NCI-H2196 treated with DMSO at 0.1 percent for 48 hours (cell line): ENCODE measurements at regions not wholly inside any gene's neighbourhood (a gene's known extent, or its start where the extent isn't known, plus 50 kb on each side); places are given as distances from the start of the nearest gene placed in this dataset.

ENCODE experiments used
- DNase-seq: peaks from one replicate; lab custom pipeline; 2025; ENCODE audit not compliant: unreplicated experiment; lab: John Stamatoyannopoulos, UW

- no peak for DNase-seq
Measured at GRCh38 chr13:74889321-74889720, 592.6 kb downstream of the TBC1D4 start.

GRCh38 chr13:74886502-74886901 is 595.5 kb downstream of the TBC1D4 start:
- DNase-seq = no peak

DNA sequence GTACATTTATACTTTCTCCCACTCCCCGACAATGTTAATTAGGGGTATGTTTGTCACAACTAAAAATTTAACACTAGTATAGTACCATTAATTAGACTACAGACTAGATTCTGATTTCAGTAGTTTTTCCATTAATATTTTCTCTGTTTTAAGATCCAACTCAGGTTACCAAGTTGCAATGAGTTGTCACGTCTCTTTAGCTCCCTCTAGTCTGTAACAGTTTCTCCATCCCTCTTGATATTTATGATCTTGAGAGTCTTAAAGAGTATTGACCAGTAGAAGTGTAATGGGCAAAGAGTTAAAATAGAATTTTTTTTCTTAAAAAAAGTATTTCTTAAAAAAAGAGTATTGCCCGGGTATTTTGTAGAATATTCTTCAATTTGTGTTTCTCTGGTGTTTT is 598.1 kb downstream of the TBC1D4 start:
- DNase-seq = no peak

DNA sequence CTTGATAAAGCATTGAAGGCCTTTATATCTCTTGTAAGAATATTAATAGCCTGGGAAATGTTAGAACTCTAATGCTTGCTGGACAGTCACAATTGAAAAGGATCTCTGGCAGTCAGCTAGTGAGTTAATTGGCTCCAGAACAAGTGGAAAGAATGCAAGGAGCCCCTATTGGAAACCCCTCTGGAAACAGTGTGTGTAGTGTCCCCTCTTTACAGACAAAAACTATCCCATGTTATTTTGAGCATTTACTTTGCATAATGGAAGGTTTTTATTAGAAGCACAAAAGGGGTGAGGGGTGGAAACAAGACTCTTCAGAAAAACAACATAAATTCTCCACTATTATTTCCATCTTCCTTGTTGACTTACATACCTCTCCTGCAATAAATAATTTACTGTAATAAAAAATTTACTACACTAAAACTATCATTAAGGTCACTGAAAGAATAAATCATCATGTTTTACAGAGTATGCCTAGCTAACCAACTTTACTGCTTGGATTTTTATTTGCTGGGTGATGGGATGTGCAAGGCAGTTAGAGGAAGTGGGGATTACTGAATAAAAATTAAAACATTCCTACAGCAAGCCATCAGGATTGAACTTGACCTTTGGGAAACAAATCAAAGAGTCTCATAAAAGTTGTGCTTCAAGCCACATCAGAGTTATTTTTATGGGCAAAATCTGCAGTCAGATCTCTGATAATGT is 610.4 kb downstream of the TBC1D4 start:
- no peak for DNase-seq

- no peak for DNase-seq
Measured at GRCh38 chr13:74870865-74871264, 611.1 kb downstream of the TBC1D4 start.

DNA sequence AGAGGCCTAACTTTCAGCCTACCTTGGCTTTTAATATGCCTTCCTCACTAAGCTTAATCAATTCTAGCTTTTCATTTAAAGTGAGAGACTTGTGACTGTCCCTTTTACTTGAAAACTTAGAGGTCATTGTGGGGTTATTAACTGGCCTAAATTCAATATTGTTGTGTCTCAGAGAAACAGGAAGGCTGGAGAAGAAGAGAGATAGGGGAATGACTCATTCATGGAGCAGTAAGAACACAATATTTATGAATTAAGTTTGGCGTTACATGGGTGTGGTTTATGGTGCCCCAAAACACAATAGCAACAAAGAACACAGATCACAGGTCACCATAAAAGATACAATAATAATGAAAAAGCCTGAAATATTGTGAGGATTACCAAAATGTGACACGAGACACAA is 612.1 kb downstream of the TBC1D4 start:
- no peak for DNase-seq

DNA sequence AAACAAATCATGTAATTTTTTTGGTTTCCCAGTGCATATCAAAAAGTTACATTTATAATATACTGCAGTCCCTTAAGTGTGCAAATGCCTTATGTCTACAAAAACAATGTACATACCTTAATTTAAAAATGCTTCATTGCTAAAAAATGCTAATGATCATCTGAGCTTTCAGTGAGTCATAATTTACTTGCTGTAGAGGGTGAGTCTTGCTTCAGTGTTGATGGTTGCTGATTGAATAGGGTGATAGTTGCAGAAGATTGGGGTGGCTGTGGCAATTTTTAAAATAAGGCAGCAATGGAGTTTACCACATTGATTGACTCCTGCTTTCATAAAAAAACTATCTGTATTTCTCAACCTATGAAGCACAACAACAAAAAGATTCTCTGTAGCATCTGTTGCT is 613.9 kb downstream of the TBC1D4 start:
- DNase-seq = no peak

GRCh38 chr13:74867460-74867859 is 614.5 kb downstream of the TBC1D4 start:
- DNase-seq = no peak

- no peak for DNase-seq
Measured at GRCh38 chr13:74866101-74866500, 615.9 kb downstream of the TBC1D4 start.

- DNase-seq = no peak
Measured at GRCh38 chr13:74865656-74866055, 616.3 kb downstream of the TBC1D4 start.

DNA sequence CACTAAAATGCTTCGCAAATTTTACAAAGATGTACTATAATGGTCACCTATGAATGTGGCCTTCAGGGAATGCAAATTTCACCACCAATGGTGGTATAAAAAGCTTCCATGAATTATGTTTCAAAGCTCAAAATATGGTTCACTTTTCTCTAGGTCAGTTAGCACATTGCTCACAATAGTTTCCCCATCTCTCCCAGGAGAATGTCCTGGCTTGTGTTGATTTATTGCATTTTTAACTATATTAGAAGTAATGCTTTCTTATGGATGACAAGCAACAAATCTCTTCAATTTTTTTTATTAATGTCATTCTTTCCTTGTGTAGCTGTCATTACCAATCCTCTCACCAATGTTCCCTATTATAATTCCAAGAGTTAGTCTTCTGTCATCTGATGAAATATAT is 621.2 kb downstream of the TBC1D4 start:
- no peak for DNase-seq

DNA sequence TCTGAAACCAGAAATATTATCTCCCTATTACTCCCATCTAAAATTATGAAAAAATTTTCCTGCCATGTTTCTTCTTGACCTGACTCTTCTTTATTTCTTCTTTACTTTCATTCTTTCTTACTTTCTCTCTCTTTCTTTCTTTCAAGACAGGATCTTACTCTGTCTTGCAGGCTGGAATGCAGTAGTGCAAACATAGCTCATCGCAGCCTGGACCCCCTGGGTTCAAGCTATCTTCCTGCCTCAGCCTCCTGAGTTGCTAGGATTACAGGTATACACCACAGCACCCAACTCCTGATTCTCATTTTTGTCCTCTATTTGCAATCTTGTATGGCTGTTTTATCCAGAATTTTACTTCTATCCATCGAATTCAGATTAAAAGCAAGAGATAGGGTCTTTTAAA is 631.1 kb downstream of the TBC1D4 start:
- DNase-seq = no peak

DNA sequence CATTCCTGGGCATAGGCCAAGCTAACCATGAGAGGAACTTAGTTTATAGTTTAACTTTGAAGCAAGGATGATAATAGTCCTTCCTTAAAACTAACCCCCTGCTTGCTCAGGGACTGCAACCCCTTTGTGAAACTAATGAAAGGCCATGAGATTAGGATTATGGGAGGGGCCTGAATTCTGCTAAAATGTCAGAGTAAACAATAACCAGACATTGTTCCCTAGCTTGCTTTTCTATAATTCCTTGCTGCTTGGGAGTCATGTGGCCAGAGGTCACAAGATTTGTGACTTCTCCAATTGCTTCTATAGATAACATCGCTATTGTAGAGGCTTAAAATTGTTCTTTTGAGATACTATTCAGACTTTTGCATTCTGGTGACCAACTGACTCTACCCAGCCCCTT is 634.0 kb downstream of the TBC1D4 start:
- DNase-seq = no peak

DNA sequence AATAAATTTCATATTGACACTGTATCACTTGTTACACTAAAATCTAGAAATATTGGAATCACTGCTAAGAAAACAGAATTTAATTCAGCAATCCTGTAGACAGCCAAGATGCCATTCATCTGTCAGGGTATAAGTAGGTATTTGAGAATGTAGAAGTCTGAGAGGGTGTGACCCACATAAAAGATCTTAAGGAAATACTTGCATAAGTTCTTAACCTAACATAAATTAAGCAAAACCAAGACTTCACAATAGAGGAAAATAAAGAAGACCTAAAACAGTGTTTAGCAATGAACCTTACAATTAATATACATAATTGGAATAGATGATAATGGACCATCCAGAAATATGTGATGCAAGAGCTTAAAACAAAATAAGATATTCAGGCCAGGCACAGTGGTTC is 636.2 kb downstream of the TBC1D4 start:
- DNase-seq = no peak

GRCh38 chr13:74841651-74842050 is 640.3 kb downstream of the TBC1D4 start:
- DNase-seq = no peak

DNA sequence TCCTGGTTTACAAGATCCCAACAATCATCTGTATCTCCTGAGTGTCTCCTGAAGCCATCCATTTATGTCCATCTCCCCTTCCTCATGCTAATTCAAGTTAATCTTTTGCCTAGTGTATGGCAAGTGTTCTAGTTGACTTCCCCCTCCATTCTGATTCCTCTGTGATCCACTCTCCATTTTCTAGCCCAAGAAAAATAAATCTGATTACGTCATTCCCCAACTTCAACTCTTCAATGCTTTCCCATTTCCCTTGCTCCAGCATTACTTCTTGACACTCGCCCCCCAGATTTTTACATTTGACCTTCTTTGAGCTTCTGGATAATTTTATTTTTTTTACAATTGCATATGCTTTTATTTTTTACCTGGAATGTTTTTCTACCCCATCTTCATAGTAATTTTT is 640.8 kb downstream of the TBC1D4 start:
- no peak for DNase-seq

DNA sequence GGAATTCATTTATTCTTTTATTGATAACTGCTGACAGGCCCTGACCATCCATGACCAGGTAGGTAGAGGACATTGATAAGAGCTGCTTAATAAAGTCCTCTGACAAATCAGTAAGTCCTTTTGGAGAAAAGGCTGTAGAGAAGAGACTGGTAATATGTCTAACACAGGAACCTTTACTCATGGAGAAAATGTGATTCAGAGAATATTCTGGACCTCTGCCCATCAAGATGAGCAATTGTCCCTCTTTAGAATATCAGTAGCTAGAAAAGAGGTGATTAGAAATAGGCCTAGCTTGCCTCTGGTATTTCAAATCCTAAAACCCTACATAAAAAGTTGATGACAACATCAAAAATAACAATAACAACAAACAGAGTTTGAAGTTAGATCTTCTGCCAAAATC is 642.3 kb downstream of the TBC1D4 start:
- no peak for DNase-seq

DNA sequence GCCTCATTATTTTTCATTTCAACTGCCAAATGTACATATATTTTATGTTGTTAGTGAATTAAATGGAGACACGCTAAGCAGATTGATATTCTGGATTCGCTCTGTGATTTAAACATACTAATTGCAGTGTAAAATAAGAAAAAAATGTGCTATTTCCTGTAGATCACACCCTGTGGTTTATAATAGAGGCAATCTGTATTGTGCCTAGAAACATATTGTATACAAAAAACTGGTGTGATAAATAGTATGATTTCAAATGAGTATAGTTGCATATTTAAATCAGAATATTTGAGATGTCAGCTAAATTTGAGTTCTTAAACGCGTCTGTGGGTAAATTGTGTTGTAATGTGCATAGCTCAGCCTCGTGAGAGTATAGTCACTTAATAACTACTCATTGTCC is 643.9 kb downstream of the TBC1D4 start:
- no peak for DNase-seq

- no peak for DNase-seq
Measured at GRCh38 chr13:74836628-74837027, 645.3 kb downstream of the TBC1D4 start.

DNA sequence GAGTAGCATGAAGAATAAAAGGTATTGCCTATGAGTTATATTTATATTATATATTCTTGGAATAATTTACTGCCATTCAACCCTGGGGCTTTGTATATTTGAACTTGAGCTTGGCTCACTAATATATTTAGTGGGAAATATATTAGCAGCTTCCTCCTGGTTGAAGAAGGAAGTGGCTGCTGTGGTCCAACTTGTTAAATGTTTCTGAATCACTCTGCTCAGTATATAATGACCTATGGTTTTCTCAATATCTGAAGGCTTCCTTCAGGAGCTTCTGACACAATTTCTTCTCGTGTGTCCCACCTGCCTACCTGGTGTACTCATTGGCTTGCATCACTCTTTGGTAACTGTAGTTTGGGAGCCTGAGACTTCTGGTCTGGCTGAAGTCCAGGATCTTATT is 646.4 kb downstream of the TBC1D4 start:
- DNase-seq = no peak

- no peak for DNase-seq
Measured at GRCh38 chr13:74825938-74826246, 656.1 kb downstream of the TBC1D4 start.

GRCh38 chr13:74825152-74825937 is 656.6 kb downstream of the TBC1D4 start:
- DNase-seq = no peak

DNA sequence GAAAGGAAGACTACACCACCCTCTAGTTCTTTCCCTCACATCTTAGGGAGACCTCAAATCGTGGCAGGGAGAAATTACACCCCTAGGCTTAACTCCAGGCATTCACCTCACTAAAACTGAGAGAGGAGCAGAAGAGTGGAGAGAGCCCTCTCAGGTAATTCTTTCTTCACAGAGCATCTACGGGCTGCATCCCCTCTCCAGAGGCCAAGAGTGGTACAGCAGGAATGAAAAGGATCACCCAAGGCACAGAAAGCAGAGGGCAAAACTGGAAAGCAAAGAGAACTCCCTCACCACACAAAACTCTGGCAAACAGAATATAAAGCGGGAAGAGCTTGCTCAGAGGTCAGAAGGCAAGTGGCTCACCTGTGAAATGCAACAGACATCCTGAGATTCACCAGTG is 661.2 kb downstream of the TBC1D4 start:
- no peak for DNase-seq
